Spinal cord (tissue), 9 donors: ENCODE measurements at regions not wholly inside any gene's neighbourhood (a gene's known extent, or its start where the extent isn't known, plus 50 kb on each side); places are given as distances from the start of the nearest gene placed in this dataset.
"Not testable (repeated sequence)": the region's sequence is repeated elsewhere in the genome, so short reads cannot be mapped to it uniquely, and the experiment has no call there.

Experiments
- DNase-seq, 6 donors: peaks; one replicate each; pipeline versions ENCODE4 v3.0.0 to v3.0.0-alpha.2; 2013 to 2015; ENCODE audit warnings: low spot score in 6 of 6, low read depth in 4 of 6
- H3K27ac ChIP-seq: one replicate; pipeline ENCODE4 v1.5.1; 2013; ENCODE audit warnings: low read depth, low read length, control low read depth
- H3K27me3 ChIP-seq: one replicate; pipeline ENCODE4 v1.6.1; 2013; ENCODE audit warnings: low read length; ENCODE audit not compliant: control insufficient read depth, insufficient read depth
- H3K36me3 ChIP-seq: one replicate; pipeline ENCODE4 v1.6.1; 2013; ENCODE audit warnings: low read length; ENCODE audit not compliant: control insufficient read depth, insufficient read depth
- H3K4me1 ChIP-seq: one replicate; pipeline ENCODE4 v1.6.1; 2013; ENCODE audit warnings: low read length; ENCODE audit not compliant: control insufficient read depth, insufficient read depth
- H3K4me3 ChIP-seq: one replicate; pipeline ENCODE4 v1.5.1; 2013; ENCODE audit warnings: low read depth, low read length, control low read depth
- H3K9me3 ChIP-seq: one replicate; pipeline ENCODE4 v1.6.1; 2013; ENCODE audit warnings: low read length; ENCODE audit not compliant: control insufficient read depth, insufficient read depth
- WGBS: methylation state at CpG from one replicate; pipeline ENCODE4 v1.1.5; 2013; ENCODE audit warnings: missing lambda C conversion rate; ENCODE audit not compliant: insufficient coverage; 5-methylcytosine and 5-hydroxymethylcytosine counted together
- donor health status: healthy.

DNA sequence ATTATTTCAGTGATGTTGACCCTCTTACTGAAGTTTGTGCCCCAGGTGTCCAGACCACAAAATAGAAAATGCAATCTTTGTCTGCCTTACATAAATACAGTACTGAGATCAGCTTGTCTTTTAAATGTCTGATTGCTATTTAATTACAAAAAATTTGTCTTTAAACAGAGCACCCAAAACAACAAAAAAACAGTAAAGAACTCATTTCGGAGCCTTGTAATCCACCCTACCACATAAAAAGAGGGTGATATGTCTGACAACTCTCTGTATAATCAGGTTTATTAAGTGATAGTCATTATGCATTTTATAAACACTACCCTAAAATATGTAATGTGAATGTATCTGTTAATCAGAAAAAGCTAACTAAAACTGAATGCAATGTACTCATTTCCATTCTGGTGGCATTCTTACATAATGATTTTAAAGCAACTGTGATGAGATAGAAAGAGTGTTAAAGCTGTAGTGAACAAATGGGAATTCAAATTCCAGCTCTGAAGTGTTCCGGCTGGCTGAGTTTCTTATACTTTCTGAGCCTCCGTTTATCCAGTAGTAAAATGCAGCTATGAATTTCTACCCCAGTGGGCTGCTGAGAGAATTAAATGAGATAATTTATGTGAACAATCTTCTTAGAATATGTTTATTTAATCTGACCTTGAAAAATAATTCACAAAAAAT lies 486.6 kb downstream of the USP25 start:
- WGBS = no CpG with 5 or more reads among the region's 3 CpGs
- Histone ChIP-seq H3K36me3 (peaks cover 7% of the 10 kb centered on the region), H3K9me3 (no peaks in the 10 kb centered on the region), H3K27ac (peak overlapping the region; percentile 36), H3K4me3 (peak overlapping the region; percentile 2), H3K27me3 (no peaks in the 10 kb centered on the region), H3K4me1 (no peaks in the 10 kb centered on the region)
- DNase-seq = peak in 3 of 6 donors; percentile 4 to 65 (median 32)

DNA sequence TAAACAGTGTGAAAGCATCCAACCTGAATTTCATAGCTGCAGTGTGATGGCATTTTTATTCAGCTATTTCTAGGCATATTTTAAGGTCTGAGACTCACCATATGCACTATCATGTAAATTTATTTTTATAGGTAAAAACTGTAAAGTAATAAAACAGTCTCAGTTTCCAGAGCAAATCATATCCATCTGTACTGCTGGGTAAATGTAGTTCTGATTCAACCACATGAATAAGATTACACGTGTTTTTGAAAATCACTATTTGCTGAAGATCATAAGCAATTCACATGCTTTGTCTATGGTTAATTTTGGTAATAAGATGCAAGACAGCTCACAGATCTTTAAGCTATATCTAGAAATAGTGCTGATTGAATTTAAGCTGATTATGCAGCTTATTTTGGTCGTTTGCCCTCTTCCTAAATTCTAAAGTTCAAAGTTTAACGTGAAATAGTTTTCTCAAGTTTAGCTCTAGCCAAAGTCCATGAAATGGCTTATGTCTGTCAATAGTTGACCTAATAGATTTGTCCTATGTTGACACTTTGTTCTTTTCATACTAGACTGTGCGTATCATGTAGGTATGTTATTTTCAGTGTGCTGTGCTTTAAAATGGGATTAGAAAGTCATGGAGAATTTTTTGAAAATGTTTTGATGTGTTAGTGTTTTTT lies 489.0 kb downstream of the USP25 start:
- Histone ChIP-seq H3K9me3 (no peaks in the 10 kb centered on the region), H3K4me1 (no peaks in the 10 kb centered on the region), H3K4me3 (no peak overlapping the region), H3K27me3 (no peaks in the 10 kb centered on the region), H3K27ac (no peak overlapping the region), H3K36me3 (peaks cover 7% of the 10 kb centered on the region)
- no CpG with 5 or more reads among the region's 4 CpGs for WGBS
- DNase-seq = no peak

DNA sequence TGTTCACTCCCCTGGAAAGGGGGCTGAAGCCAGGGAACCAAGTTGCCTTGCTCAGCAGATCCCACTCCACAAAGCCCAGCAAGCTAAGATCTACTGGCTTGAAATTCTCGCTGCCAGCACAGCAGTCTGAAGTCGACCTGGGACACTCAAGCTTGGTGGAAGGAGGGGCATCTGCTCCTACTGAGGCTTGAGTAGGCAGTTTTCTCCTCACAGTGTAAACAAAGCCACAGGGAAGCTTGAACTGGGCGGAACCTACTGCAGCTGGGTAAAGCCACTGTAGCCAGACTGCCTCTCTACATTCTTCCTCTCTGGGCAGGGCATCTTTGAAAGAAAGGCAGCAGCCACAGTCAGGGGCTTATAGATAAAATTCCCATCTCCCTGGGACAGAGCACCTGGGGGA lies 495.0 kb downstream of the USP25 start:
- H3K9me3 ChIP-seq, H3K27ac ChIP-seq, H3K36me3 ChIP-seq, H3K4me1 ChIP-seq, DNase-seq, H3K27me3 ChIP-seq, H3K4me3 ChIP-seq: not testable (repeated sequence)
- 83% methylated on average over 3 of the region's 3 CpGs for WGBS

DNA sequence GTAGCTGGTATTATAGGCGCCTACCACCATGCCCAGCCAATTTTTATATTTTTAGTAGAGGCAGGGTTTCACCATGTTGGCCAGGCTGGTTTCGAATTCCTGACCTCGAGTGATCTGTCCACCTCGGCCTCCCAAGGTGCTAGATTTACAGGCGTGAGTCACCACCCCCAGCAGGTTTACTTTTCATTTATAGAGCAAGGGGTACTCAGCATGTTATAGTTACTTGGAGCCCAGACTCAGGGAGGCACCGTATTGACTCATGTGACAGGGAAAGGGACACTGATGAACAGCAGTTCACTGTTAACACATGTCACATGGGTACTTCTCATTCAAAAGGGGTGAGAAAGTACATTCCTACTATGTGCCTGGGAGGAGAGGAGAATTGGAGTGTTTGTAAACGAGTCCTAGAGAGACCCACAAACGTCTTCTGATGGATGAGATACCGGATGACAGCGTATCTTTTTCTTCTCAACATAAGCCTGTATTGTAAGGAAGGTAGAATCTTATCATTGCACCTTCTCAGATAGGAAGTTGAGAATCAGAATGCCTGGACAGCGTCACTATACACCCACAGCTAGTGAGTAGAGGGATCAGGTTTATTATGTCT lies 510.0 kb downstream of the USP25 start:
- H3K9me3 ChIP-seq = no peaks in the 10 kb centered on the region
- 79% methylated on average over 4 of the region's 11 CpGs for WGBS
- no peaks in the 10 kb centered on the region for H3K36me3 ChIP-seq
- H3K4me3 ChIP-seq = no peak overlapping the region
- DNase-seq = no peak
- H3K27ac ChIP-seq = no peak overlapping the region
- H3K27me3 ChIP-seq = no peaks in the 10 kb centered on the region
- no peaks in the 10 kb centered on the region for H3K4me1 ChIP-seq

- no peak overlapping the region for H3K4me3 ChIP-seq
- no CpG with 5 or more reads among the region's 2 CpGs for WGBS
- H3K27me3 ChIP-seq = no peaks in the 10 kb centered on the region
- no peaks in the 10 kb centered on the region for H3K4me1 ChIP-seq
- H3K27ac ChIP-seq = no peak overlapping the region
- DNase-seq = no peak
- H3K36me3 ChIP-seq = no peaks in the 10 kb centered on the region
- H3K9me3 ChIP-seq = no peaks in the 10 kb centered on the region
Observed at GRCh38 chr21:16241016-16241415, 511.2 kb downstream of the USP25 start.

DNA sequence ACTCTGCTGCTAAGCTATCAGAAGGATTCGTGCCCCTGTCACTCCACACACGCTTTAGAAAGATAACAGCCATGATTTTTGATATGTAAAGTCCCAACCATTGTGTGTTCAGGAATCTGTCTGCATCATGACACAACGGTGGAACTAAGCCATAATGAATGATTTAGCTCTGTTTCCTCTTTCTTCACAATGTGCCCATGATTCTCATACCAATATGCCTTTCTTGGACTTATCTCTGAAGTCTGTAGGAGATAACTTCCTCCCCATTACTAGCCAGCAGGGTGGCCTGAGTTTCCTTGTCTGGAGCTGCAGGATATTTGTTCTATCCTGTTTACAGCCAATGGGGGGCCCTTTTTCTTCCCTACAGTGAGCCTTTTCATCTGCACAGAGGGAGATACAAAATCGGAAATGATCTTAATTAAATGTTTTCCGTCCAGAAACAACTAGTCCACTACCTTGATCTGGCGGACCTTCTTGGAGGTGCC lies 511.7 kb downstream of the USP25 start:
- peak overlapping the region; percentile 8 for H3K27ac ChIP-seq
- H3K9me3 ChIP-seq = no peaks in the 10 kb centered on the region
- WGBS = 0% methylated on average over 1 of the region's 6 CpGs
- no peaks in the 10 kb centered on the region for H3K36me3 ChIP-seq
- no peaks in the 10 kb centered on the region for H3K27me3 ChIP-seq
- no peaks in the 10 kb centered on the region for H3K4me1 ChIP-seq
- DNase-seq = peak in 1 of 6 donors; percentile 67
- H3K4me3 ChIP-seq = no peak overlapping the region

DNA sequence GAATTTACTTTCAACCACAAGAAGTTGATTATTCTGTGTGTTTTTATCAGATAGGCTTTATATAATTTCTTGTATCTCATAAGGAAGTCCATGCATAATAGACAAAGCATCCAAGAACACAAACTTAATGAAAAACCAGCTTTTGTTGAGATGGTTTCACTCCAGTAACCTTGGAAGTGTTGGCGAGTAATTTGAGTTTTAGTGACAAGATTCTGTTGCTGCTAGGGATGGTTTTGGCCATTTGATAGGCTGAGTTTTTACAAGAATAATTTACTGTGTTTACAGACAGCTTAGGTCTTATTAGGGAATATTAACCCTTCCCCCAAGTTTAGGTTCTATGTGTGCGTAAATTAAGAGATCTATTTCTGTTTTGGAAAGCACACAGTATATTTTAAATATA lies 513.6 kb downstream of the USP25 start:
- Histone ChIP-seq H3K4me3 (no peak overlapping the region), H3K36me3 (no peaks in the 10 kb centered on the region), H3K9me3 (no peaks in the 10 kb centered on the region), H3K27ac (no peak overlapping the region), H3K4me1 (no peaks in the 10 kb centered on the region), H3K27me3 (no peaks in the 10 kb centered on the region)
- DNase-seq = peak in 1 of 6 donors; percentile 44
- WGBS = no CpG with 5 or more reads among the region's 2 CpGs

GRCh38 chr21:16248705-16249104 lies 518.9 kb downstream of the USP25 start:
- H3K4me1 ChIP-seq = no peaks in the 10 kb centered on the region
- no CpG with 5 or more reads among the region's 3 CpGs for WGBS
- H3K27ac ChIP-seq = no peak overlapping the region
- H3K36me3 ChIP-seq = no peaks in the 10 kb centered on the region
- no peaks in the 10 kb centered on the region for H3K27me3 ChIP-seq
- H3K4me3 ChIP-seq = no peak overlapping the region
- no peak for DNase-seq
- H3K9me3 ChIP-seq = no peaks in the 10 kb centered on the region

DNA sequence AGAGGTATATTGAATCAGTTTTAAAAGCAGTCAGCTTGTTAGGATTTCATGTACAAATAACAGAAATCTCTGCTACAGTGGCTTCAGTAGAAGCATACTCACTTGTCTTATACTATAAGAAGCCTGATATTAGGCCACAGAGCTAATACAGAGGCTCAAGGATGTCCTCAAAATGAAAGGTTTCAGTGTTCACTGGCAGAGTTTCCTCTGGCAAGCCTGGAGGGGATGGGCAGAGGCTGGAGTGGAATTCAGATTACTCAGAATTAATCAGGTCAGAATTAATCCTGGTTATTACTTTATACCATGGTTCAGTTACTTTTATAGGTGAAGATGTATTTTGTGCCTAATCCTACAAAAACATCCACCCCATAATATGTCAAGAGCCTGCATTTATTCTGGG lies 520.5 kb downstream of the USP25 start:
- peak overlapping the region; percentile 63 for H3K27ac ChIP-seq

More for the DNA sequence above, 520.5 kb downstream of the USP25 start:
- DNase-seq = peak in 2 of 6 donors; percentile 52 to 59
- Histone ChIP-seq H3K4me1 (no peaks in the 10 kb centered on the region), H3K4me3 (no peak overlapping the region), H3K27me3 (no peaks in the 10 kb centered on the region), H3K9me3 (no peaks in the 10 kb centered on the region), H3K36me3 (no peaks in the 10 kb centered on the region)
